Stimulated activated CD4-positive, alpha-beta T cell treated with anti-CD3 and anti-CD28 coated beads, Interleukin-2, amount 100 ng/mL, for 24 hours (primary cell): ENCODE measurements at regions not wholly inside any gene's neighbourhood (a gene's known extent, or its start where the extent isn't known, plus 50 kb on each side); places are given as distances from the start of the nearest gene placed in this dataset.

Experiments
- DNase-seq, 2 donors: peaks; one replicate each; pipeline ENCODE4 v3.0.0-alpha.2; 2020

- DNase-seq = no peak
Observed at GRCh38 chr10:3364768-3365480, 192.3 kb upstream of the PITRM1 start.

- no peak for DNase-seq
Observed at GRCh38 chr10:3363311-3364045, 190.9 kb upstream of the PITRM1 start.

- no peak for DNase-seq
Observed at GRCh38 chr10:3362394-3362793, 189.8 kb upstream of the PITRM1 start.

- no peak for DNase-seq
Observed at GRCh38 chr10:3361640-3362039, 189.1 kb upstream of the PITRM1 start.

- no peak for DNase-seq
Observed at GRCh38 chr10:3357737-3358136, 185.2 kb upstream of the PITRM1 start.

- no peak for DNase-seq
Observed at GRCh38 chr10:3355536-3355935, 183.0 kb upstream of the PITRM1 start.

GRCh38 chr10:3354174-3354900 lies 181.8 kb upstream of the PITRM1 start:
- no peak for DNase-seq

GRCh38 chr10:3353235-3353634 lies 180.7 kb upstream of the PITRM1 start:
- DNase-seq = no peak

- DNase-seq = no peak
Observed at GRCh38 chr10:3350617-3351258, 178.2 kb upstream of the PITRM1 start.

GRCh38 chr10:3350205-3350604 lies 177.6 kb upstream of the PITRM1 start:
- DNase-seq = no peak

GRCh38 chr10:3348564-3348963 lies 176.0 kb upstream of the PITRM1 start:
- DNase-seq = no peak

- DNase-seq = no peak
Observed at GRCh38 chr10:3347413-3348182, 175.0 kb upstream of the PITRM1 start.

GRCh38 chr10:3346851-3347250 lies 174.3 kb upstream of the PITRM1 start:
- DNase-seq = no peak

GRCh38 chr10:3342771-3343170 lies 170.2 kb upstream of the PITRM1 start:
- no peak for DNase-seq

GRCh38 chr10:3340127-3340730 lies 167.6 kb upstream of the PITRM1 start:
- DNase-seq = no peak

GRCh38 chr10:3339531-3339950 lies 167.0 kb upstream of the PITRM1 start:
- no peak for DNase-seq

GRCh38 chr10:3339121-3339520 lies 166.5 kb upstream of the PITRM1 start:
- DNase-seq = no peak

- DNase-seq = no peak
Observed at GRCh38 chr10:3337741-3338140, 165.2 kb upstream of the PITRM1 start.

- no peak for DNase-seq
Observed at GRCh38 chr10:3336673-3337293, 164.2 kb upstream of the PITRM1 start.

GRCh38 chr10:3333426-3333825 lies 160.8 kb upstream of the PITRM1 start:
- DNase-seq = no peak

GRCh38 chr10:3331690-3332230 lies 159.2 kb upstream of the PITRM1 start:
- no peak for DNase-seq
